ENCODE measurements at regions not wholly inside any gene's neighbourhood (a gene's known extent, or its start where the extent isn't known, plus 50 kb on each side); places are given as distances from the start of the nearest gene placed in this dataset.
"Not testable (repeated sequence)": the region's sequence is repeated elsewhere in the genome, so short reads cannot be mapped to it uniquely, and the experiment has no call there.

DNA sequence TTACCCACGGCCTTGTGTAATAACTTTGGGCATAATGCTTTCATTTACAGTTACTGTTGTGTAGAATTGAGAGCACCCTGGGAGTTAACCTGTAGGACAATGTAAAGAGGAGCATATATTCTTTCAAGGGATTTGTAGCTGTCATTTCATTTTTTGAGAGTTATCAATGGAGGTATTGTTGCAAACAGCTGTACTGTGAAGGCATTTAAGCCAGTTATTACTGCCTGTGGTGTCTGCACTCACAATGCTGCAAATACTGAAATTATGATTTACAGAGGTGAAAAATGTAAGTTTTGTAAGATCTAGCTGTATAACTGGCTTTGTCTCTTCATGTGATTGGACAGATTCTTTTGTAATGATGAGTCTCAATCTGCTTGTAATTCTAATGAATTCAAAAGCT, 131.5 kb upstream of the FAT1 start:
- Histone ChIP-seq H3K9me3 (peaks cover 16% of the 10 kb centered on the region), H3K27ac (no peak overlapping the region), H3K4me1 (no peaks in the 10 kb centered on the region), H3K4me3 (no peak overlapping the region), H3K36me3 (no peaks in the 10 kb centered on the region), H3K4me2 (no peak overlapping the region), H3K27me3 (no peaks in the 10 kb centered on the region), H4K20me1 (no peaks in the 10 kb centered on the region), H3K9ac (no peak overlapping the region)
- no peak for TF ChIP-seq Cebpa-rat (IDR thresholded peaks at IDR 0.05)

DNA sequence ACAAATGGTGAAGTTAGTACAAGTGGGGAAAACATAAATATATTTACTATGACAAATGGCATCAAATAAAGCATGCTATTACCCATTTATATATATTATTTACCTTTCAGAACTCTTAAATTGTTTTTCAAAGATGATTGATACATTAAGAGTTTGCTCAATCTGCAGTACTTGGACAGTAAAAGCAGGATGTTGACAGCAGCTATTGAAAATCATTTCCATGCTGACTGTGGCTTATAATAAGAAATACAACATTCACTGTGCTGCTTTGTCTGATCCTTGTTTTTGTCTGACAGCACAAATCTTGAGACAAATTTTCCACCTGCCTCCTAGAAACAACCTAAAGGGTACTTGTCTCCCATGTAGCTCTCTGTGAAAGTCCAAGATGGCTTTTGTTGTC, 134.1 kb upstream of the FAT1 start:
- no peaks in the 10 kb centered on the region for H4K20me1 ChIP-seq
- H3K27me3 ChIP-seq, result no peaks in the 10 kb centered on the region
- H3K9me3 ChIP-seq, result no peaks in the 10 kb centered on the region; the same call in 1 of the 2 replicates
- H3K4me1 ChIP-seq, result no peaks in the 10 kb centered on the region
- no peak overlapping the region for H3K4me3 ChIP-seq
- no peak overlapping the region for H3K27ac ChIP-seq
- H3K4me2 ChIP-seq, result no peak overlapping the region
- TF ChIP-seq Cebpa-rat (IDR thresholded peaks at IDR 0.05), result no peak
- H3K36me3 ChIP-seq, result no peaks in the 10 kb centered on the region
- no peak overlapping the region for H3K9ac ChIP-seq

DNA sequence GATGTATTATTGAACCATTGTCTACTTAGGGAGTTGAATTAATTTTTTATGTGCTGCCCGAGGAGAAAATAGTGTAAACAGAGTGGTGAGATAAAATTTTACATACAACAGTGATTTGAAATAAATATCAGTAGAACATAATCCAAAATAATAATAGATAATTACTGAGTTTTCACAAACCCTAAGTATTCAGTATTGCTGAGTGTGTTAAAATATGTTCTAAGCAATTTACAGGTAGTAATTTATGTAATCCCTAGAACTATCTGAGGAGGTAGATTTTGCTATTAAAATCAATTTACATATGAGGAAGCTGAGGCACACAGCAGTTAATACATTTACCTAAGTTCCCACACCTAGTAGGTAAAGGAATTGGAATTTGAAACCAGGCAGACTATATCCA, 134.7 kb upstream of the FAT1 start:
- H3K9ac ChIP-seq, result no peak overlapping the region
- TF ChIP-seq Cebpa-rat (IDR thresholded peaks at IDR 0.05), result no peak
- no peak overlapping the region for H3K4me3 ChIP-seq
- no peaks in the 10 kb centered on the region for H4K20me1 ChIP-seq
- no peak overlapping the region for H3K27ac ChIP-seq
- no peaks in the 10 kb centered on the region for H3K4me1 ChIP-seq
- no peak overlapping the region for H3K4me2 ChIP-seq
- no peaks in the 10 kb centered on the region; the same call in 1 of the 2 replicates for H3K9me3 ChIP-seq
- no peaks in the 10 kb centered on the region for H3K27me3 ChIP-seq
- no peaks in the 10 kb centered on the region for H3K36me3 ChIP-seq

DNA sequence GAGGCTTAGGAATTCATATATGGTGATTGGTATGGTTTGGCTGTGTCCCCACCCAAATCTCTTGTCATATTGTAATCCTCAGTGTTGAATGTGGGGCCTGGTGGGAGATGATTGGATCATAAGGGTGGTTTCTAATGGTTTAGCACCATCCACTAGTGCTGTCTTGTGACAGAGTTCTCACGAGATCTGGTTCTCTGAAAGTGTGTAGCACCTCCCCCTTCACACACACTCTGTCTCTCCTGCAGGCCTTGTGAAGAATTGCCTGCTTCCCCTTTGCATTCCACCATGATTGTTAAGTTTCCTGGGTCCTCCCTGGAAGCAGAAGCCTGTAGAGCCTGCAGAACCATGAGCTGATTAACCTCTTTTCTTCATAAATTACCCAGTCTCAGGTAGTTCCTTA, 135.8 kb upstream of the FAT1 start:
- H3K4me2 ChIP-seq, result no peak overlapping the region
- H3K4me1 ChIP-seq, result no peaks in the 10 kb centered on the region
- TF ChIP-seq Cebpa-rat (IDR thresholded peaks at IDR 0.05), result no peak

DNA sequence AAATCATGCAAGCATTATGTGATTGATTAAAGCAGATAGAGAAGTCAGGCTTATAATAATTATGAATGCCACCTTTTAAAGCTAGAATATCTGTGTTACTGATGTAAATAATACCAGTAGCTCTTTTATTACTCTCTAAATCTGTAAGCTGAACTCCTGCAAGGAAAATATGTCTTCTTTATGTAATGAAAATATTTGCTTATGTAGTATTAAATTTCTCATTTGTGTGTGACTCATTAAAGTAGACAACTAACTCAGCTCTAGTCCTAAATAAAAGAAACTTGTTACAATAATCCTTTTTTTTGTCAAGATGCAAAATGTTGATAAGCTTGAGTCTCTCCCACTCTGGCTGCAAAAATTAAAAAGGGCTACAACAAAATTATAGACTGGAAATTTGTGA, 137.7 kb upstream of the FAT1 start:
- Histone ChIP-seq H3K4me3 (no peak overlapping the region), H3K4me2 (no peak overlapping the region), H3K27ac (no peak overlapping the region), H3K36me3 (no peaks in the 10 kb centered on the region), H3K4me1 (no peaks in the 10 kb centered on the region), H3K9me3 (no peaks in the 10 kb centered on the region; the same call in 1 of the 2 replicates), H3K9ac (no peak overlapping the region), H4K20me1 (no peaks in the 10 kb centered on the region), H3K27me3 (no peaks in the 10 kb centered on the region)
- TF ChIP-seq Cebpa-rat (IDR thresholded peaks at IDR 0.05), result no peak

More for the DNA sequence above, 135.8 kb upstream of the FAT1 start:
- Histone ChIP-seq H3K27ac (no peak overlapping the region), H3K27me3 (no peaks in the 10 kb centered on the region), H3K36me3 (no peaks in the 10 kb centered on the region), H3K9ac (no peak overlapping the region), H4K20me1 (no peaks in the 10 kb centered on the region), H3K9me3 (no peaks in the 10 kb centered on the region; the same call in 1 of the 2 replicates), H3K4me3 (no peak overlapping the region)

DNA sequence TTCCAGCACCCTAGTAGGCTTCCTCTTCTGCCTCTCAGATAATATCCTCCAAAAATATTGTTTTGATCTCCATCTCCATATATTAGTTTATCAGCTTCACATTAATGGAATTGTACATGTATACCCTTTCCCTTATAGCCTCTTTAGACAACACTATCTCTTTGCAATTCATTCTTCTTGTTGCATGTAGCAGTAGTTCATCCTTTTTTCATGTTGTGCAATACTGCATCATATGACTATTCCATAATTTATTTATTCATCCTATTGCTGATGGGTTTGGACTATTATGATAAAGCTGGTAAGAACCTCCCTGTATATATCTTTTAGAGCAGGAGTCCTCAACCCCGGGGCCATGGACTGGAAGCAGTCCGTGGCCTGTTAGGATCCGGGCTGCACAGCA, 148.2 kb upstream of the FAT1 start:
- Histone ChIP-seq H3K4me1 (no peaks in the 10 kb centered on the region), H3K9me3 (peaks cover 26% of the 10 kb centered on the region), H3K27me3 (no peaks in the 10 kb centered on the region), H4K20me1 (no peaks in the 10 kb centered on the region), H3K4me2 (no peak overlapping the region), H3K27ac (no peak overlapping the region), H3K36me3 (no peaks in the 10 kb centered on the region), H3K9ac (no peak overlapping the region), H3K4me3 (no peak overlapping the region)
- peak; percentile 24; the same call in 1 of the 2 replicates for TF ChIP-seq Cebpa-rat (IDR thresholded peaks at IDR 0.05)

DNA sequence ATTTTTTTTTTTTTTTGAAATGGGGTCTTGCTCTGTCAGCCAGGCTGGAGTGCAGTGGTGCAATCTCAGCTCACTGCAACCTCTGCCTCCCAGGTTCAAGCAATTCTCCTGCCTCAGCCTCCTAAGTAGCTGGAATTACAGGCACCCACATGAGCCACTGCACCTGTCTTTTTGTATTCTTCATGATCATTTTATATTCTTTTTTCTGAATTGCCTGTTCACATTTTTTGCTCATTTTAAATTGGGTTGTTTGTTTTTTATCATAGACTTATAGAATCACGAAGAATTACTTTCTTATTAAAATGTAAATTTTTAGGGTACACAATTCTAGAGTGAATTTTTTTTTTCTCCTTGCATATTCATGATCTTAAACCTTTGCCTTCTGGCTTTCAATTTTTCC, 149.4 kb upstream of the FAT1 start:
- not testable (repeated sequence) for H3K9ac ChIP-seq, H3K36me3 ChIP-seq, H3K27me3 ChIP-seq, H3K4me3 ChIP-seq, H4K20me1 ChIP-seq, H3K4me1 ChIP-seq, H3K4me2 ChIP-seq, H3K27ac ChIP-seq
- H3K9me3 ChIP-seq, result peaks cover 26% of the 10 kb centered on the region

DNA sequence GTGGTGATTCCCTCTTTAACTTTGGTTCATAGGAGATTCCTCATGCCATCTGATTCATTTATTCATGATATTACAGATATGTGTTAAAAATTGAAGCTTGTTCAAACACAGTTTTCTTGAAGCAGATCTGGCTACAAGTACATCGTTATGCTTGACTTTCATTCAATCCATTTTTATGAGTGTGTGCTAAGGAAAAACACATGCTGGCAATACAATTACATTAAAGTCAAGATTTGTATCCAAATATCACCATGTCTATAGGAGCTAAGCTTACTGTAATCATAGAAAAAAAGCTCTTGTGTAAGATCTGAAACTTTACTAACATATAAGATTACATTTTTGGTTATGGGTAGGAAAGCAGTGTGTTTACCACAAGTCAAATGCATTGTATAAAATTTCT, 151.8 kb upstream of the FAT1 start:
- no peak for TF ChIP-seq Cebpa-rat (IDR thresholded peaks at IDR 0.05)
- Histone ChIP-seq H3K9ac (no peak overlapping the region), H4K20me1 (no peaks in the 10 kb centered on the region), H3K27ac (no peak overlapping the region), H3K4me3 (no peak overlapping the region), H3K27me3 (no peaks in the 10 kb centered on the region), H3K9me3 (peaks cover 33% of the 10 kb centered on the region), H3K36me3 (no peaks in the 10 kb centered on the region), H3K4me2 (no peak overlapping the region), H3K4me1 (no peaks in the 10 kb centered on the region)

DNA sequence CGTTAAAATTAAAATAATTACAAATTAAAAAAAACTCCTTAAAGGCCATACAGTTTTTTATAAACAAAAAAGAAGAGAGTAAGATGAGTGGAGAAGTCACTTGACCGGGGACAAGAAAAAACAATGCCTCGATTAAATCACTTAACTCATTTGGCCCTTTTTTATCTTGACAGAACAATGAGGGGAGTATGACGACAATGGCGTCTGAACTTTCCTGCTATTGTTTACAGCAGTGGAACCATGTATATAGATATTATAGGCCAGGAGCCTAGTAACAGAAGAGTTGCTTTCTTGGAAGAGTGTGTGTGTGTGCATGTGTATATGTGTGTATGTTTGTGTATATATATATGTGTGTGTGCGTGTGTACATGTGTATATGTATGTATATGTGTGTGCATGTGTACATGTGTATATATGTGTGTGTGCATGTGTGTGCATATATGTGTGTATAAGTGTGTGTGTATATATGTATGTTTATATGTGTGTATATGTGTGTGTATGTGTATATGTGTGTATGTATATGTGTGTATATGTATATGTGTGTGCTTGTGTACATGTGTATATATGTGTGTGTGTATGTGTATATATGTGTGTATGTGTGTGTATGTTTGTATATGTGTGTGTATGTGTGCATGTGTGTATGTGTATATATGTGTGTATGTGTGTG, 153.4 kb upstream of the FAT1 start:
- Histone ChIP-seq H3K9me3 (peaks cover 26% of the 10 kb centered on the region), H3K4me3 (no peak overlapping the region), H3K36me3 (no peaks in the 10 kb centered on the region), H4K20me1 (no peaks in the 10 kb centered on the region), H3K4me2 (no peak overlapping the region), H3K4me1 (no peaks in the 10 kb centered on the region), H3K27me3 (no peaks in the 10 kb centered on the region), H3K9ac (no peak overlapping the region), H3K27ac (no peak overlapping the region)
- no peak for TF ChIP-seq Cebpa-rat (IDR thresholded peaks at IDR 0.05)

DNA sequence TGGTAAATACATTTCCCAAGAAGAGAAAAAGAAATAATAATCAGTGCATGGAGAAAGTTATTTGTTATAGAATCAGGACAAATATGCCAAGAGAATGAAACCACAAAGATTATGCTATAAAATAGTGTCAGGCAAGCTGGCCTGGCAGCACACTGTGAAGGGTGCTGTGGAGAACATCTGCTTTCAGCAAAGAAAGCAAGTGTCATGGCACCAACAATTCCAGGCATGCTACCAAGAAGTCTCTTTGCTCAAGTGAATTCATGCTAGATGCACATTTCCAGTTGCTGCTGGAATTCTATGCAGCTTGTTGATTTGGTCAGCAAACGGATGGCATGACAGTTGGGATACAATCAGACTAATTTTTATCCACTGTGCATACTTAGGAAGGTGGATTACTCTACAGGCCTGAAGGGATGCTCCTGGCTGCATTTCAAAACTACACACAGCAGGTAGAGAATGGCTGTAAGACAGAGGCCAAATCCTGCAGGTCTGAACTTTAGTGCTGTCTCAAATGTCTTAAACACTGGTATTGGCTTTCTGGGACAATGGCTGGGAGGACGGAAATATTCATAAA, 154.6 kb upstream of the FAT1 start:
- TF ChIP-seq Cebpa-rat (IDR thresholded peaks at IDR 0.05), result no peak
- no peak overlapping the region for H3K27ac ChIP-seq
- no peaks in the 10 kb centered on the region for H4K20me1 ChIP-seq
- no peaks in the 10 kb centered on the region for H3K36me3 ChIP-seq
- no peak overlapping the region for H3K9ac ChIP-seq
- no peaks in the 10 kb centered on the region for H3K4me1 ChIP-seq
- no peak overlapping the region for H3K4me2 ChIP-seq
- H3K4me3 ChIP-seq, result no peak overlapping the region
- peaks cover 15% of the 10 kb centered on the region; the same call in 1 of the 2 replicates for H3K9me3 ChIP-seq
- no peaks in the 10 kb centered on the region for H3K27me3 ChIP-seq
